Hepatocyte (in vitro differentiated cells): ENCODE measurements at regions not wholly inside any gene's neighbourhood (a gene's known extent, or its start where the extent isn't known, plus 50 kb on each side); places are given as distances from the start of the nearest gene placed in this dataset.

ENCODE experiments used
- DNase-seq: peaks from one replicate; pipeline ENCODE4 v3.0.0-alpha.2; 2016; ENCODE audit warnings: low spot score
- H2AFZ ChIP-seq: fragments of 200-600 bp; sonication (generic); 2 replicates; pipeline ENCODE4 v1.6.0; 2016; ENCODE audit warnings: antibody characterized with exemption, mild to moderate bottlenecking
- H3K27ac ChIP-seq: fragments of 200-600 bp; sonication (generic); 2 replicates; pipeline ENCODE4 v1.5.1; 2016; ENCODE audit warnings: mild to moderate bottlenecking
- H3K27me3 ChIP-seq: fragments of 200-600 bp; sonication (generic); 2 replicates; pipeline ENCODE4 v1.6.1; 2016
- H3K36me3 ChIP-seq: fragments of 200-600 bp; sonication (generic); replicated peaks from 2 replicates; pipeline ENCODE4 v1.5.1; 2016; ENCODE audit warnings: low read depth; ENCODE audit not compliant: insufficient read depth
- H3K4me1 ChIP-seq: fragments of 200-600 bp; sonication (generic); 2 replicates; pipeline ENCODE4 v1.5.1; 2016; ENCODE audit warnings: mild to moderate bottlenecking, moderate library complexity; ENCODE audit not compliant: insufficient read depth
- H3K4me2 ChIP-seq: fragments of 200-600 bp; sonication (generic); 2 replicates; pipeline ENCODE4 v1.6.0; 2016
- H3K4me3 ChIP-seq: fragments of 200-600 bp; sonication (generic); 2 replicates; pipeline ENCODE4 v1.5.1; 2016; ENCODE audit warnings: mild to moderate bottlenecking
- H3K79me2 ChIP-seq: fragments of 200-600 bp; sonication (generic); 2 replicates; pipeline ENCODE4 v1.6.0; 2017; ENCODE audit warnings: mild to moderate bottlenecking
- H3K9me2 ChIP-seq: fragments of 200-600 bp; sonication (generic); replicated peaks from 2 replicates; pipeline ENCODE4 v1.6.0; 2017; ENCODE audit warnings: mild to moderate bottlenecking; ENCODE audit not compliant: insufficient read depth
- H3K9me3 ChIP-seq: fragments of 200-600 bp; sonication (generic); 2 replicates; pipeline ENCODE4 v1.5.1; 2016; ENCODE audit warnings: low read depth, mild to moderate bottlenecking
- H4K20me1 ChIP-seq: fragments of 200-600 bp; sonication (generic); 2 replicates; pipeline ENCODE4 v1.6.0; 2016; ENCODE audit warnings: mild to moderate bottlenecking; ENCODE audit not compliant: insufficient read depth, poor library complexity, severe bottlenecking
- CTCF ChIP-seq: fragments of 200-600 bp; sonication (generic); IDR thresholded peaks from 2 replicates; pipeline ENCODE4 v1.5.1; 2016; ENCODE audit warnings: antibody characterized with exemption, mild to moderate bottlenecking; ENCODE audit not compliant: poor library complexity
- EZH2 ChIP-seq: fragments of 200-600 bp; sonication (generic); IDR thresholded peaks from 2 replicates; pipeline ENCODE4 v1.6.1; 2016; ENCODE audit warnings: antibody characterized with exemption, mild to moderate bottlenecking, borderline replicate concordance
- EZH2phosphoT487 ChIP-seq: fragments of 200-600 bp; sonication (generic); IDR thresholded peaks from one replicate; pipeline ENCODE4 v1.6.1; 2018; ENCODE audit warnings: antibody characterized with exemption, mild to moderate bottlenecking, low read depth, moderate library complexity; ENCODE audit not compliant: unreplicated experiment, severe bottlenecking
- WGBS: methylation state at CpG from one replicate; pipeline ENCODE4 v1.1.6; 2016; ENCODE audit warnings: low lambda C conversion rate; ENCODE audit errors: missing lambda C conversion rate; 5-methylcytosine and 5-hydroxymethylcytosine counted together

GRCh38 chr6:121799574-121799973 lies 364.1 kb downstream of the GJA1 start:
- Histone ChIP-seq H3K4me1 (no peaks in the 10 kb centered on the region), H3K9me3 (no peaks in the 10 kb centered on the region), H3K79me2 (no peaks in the 10 kb centered on the region), H3K4me2 (no peak overlapping the region), H3K9me2 (no peaks in the 10 kb centered on the region), H3K36me3 (no peaks in the 10 kb centered on the region), H3K27ac (no peak overlapping the region), H3K4me3 (no peak overlapping the region), H4K20me1 (no peaks in the 10 kb centered on the region), H3K27me3 (no peaks in the 10 kb centered on the region), H2AFZ (no peak overlapping the region)
- DNase-seq, result no peak
- no peak for TF ChIP-seq EZH2phosphoT487
- TF ChIP-seq CTCF, result no peak
- TF ChIP-seq EZH2, result no peak

GRCh38 chr6:121800047-121800446 lies 364.6 kb downstream of the GJA1 start:
- Histone ChIP-seq H3K9me3 (no peaks in the 10 kb centered on the region), H3K36me3 (no peaks in the 10 kb centered on the region), H3K9me2 (no peaks in the 10 kb centered on the region), H4K20me1 (no peaks in the 10 kb centered on the region), H3K27me3 (no peaks in the 10 kb centered on the region), H3K4me3 (no peak overlapping the region), H3K4me2 (no peak overlapping the region), H3K27ac (no peak overlapping the region), H3K4me1 (no peaks in the 10 kb centered on the region), H3K79me2 (no peaks in the 10 kb centered on the region), H2AFZ (no peak overlapping the region)
- TF ChIP-seq EZH2phosphoT487 (no peak), EZH2 (no peak), CTCF (no peak)
- no peak for DNase-seq
- WGBS, result 89% methylated on average over 1 of the region's 1 CpG

- no peak for TF ChIP-seq CTCF
- Histone ChIP-seq H3K4me3 (no peak overlapping the region), H3K79me2 (no peaks in the 10 kb centered on the region), H3K27ac (no peak overlapping the region), H3K9me2 (no peaks in the 10 kb centered on the region), H3K4me2 (no peak overlapping the region), H2AFZ (no peak overlapping the region), H4K20me1 (no peaks in the 10 kb centered on the region), H3K36me3 (no peaks in the 10 kb centered on the region), H3K4me1 (no peaks in the 10 kb centered on the region), H3K9me3 (no peaks in the 10 kb centered on the region), H3K27me3 (no peaks in the 10 kb centered on the region)
- no peak for DNase-seq
- 97% methylated on average over 1 of the region's 1 CpG for WGBS
Measured at GRCh38 chr6:121806116-121806515, 370.7 kb downstream of the GJA1 start.

- Histone ChIP-seq H3K9me3 (no peaks in the 10 kb centered on the region), H2AFZ (no peak overlapping the region), H3K4me2 (no peak overlapping the region), H3K27me3 (no peaks in the 10 kb centered on the region), H3K27ac (no peak overlapping the region), H3K9me2 (no peaks in the 10 kb centered on the region), H4K20me1 (no peaks in the 10 kb centered on the region), H3K79me2 (no peaks in the 10 kb centered on the region), H3K4me3 (no peak overlapping the region), H3K4me1 (no peaks in the 10 kb centered on the region), H3K36me3 (no peaks in the 10 kb centered on the region)
- 87% methylated on average over 3 of the region's 3 CpGs for WGBS
- DNase-seq, result no peak
- TF ChIP-seq EZH2phosphoT487 (no peak), CTCF (no peak), EZH2 (no peak)
Measured at GRCh38 chr6:121809211-121809610, 373.8 kb downstream of the GJA1 start.
